ENCODE measurements at regions not wholly inside any gene's neighbourhood (a gene's known extent, or its start where the extent isn't known, plus 50 kb on each side); places are given as distances from the start of the nearest gene placed in this dataset.

GRCh38 chr1:219100059-219100458, 73.6 kb upstream of the LYPLAL1 start:
- TF ChIP-seq, protein P1, sequence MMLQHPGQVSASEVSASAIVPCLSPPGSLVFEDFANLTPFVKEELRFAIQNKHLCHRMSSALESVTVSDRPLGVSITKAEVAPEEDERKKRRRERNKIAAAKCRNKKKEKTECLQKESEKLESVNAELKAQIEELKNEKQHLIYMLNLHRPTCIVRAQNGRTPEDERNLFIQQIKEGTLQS (IDR thresholded peaks at IDR 0.05; ENCODE audit: insufficient read depth, low read depth, low read length): no peak
- TF ChIP-seq BRCA1 (IDR thresholded peaks at IDR 0.05; ENCODE audit: low read depth, low read length) (no peak), EP300 (IDR thresholded peaks at IDR 0.05; ENCODE audit: borderline replicate concordance in 1 of 2, low read depth in 2 of 2, low read length in 2 of 2) (no peak)
- TF ChIP-seq, protein P2, sequence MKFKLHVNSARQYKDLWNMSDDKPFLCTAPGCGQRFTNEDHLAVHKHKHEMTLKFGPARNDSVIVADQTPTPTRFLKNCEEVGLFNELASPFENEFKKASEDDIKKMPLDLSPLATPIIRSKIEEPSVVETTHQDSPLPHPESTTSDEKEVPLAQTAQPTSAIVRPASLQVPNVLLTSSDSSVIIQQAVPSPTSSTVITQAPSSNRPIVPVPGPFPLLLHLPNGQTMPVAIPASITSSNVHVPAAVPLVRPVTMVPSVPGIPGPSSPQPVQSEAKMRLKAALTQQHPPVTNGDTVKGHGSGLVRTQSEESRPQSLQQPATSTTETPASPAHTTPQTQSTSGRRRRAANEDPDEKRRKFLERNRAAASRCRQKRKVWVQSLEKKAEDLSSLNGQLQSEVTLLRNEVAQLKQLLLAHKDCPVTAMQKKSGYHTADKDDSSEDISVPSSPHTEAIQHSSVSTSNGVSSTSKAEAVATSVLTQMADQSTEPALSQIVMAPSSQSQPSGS (IDR thresholded peaks at IDR 0.05; ENCODE audit: low read length): no peak
- TF ChIP-seq, protein P3, sequence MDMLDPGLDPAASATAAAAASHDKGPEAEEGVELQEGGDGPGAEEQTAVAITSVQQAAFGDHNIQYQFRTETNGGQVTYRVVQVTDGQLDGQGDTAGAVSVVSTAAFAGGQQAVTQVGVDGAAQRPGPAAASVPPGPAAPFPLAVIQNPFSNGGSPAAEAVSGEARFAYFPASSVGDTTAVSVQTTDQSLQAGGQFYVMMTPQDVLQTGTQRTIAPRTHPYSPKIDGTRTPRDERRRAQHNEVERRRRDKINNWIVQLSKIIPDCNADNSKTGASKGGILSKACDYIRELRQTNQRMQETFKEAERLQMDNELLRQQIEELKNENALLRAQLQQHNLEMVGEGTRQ (IDR thresholded peaks at IDR 0.05; ENCODE audit: low read length): no peak
